H9 (cell line): ENCODE measurements at regions not wholly inside any gene's neighbourhood (a gene's known extent, or its start where the extent isn't known, plus 50 kb on each side); places are given as distances from the start of the nearest gene placed in this dataset.

Experiments
- DNase-seq: peaks from one replicate; pipeline ENCODE4 v3.0.0-alpha.2; 2017
- H2AFZ ChIP-seq: one replicate; pipeline ENCODE4 v1.6.1; 2013; ENCODE audit warnings: mild to moderate bottlenecking, low read length, control low read depth, moderate library complexity
- H2AK5ac ChIP-seq: 2 replicates; pipeline ENCODE4 v1.6.1; 2013; ENCODE audit warnings: low read length, control low read depth, mixed read lengths; ENCODE audit not compliant: insufficient read length
- H2BK120ac ChIP-seq: one replicate; pipeline ENCODE4 v1.6.1; 2013; ENCODE audit warnings: low read depth, mild to moderate bottlenecking, low read length, control low read depth, inconsistent platforms; ENCODE audit not compliant: poor library complexity, severe bottlenecking
- H2BK12ac ChIP-seq: 2 replicates; pipeline ENCODE4 v1.6.1; 2013; ENCODE audit warnings: low read length, control low read depth, mixed read lengths, low read depth; ENCODE audit not compliant: insufficient read length
- H2BK15ac ChIP-seq: 2 replicates; pipeline ENCODE4 v1.6.1; 2013; ENCODE audit warnings: low read depth, low read length, control low read depth
- H2BK20ac ChIP-seq: one replicate; pipeline ENCODE4 v1.6.1; 2013; ENCODE audit warnings: low read depth, mild to moderate bottlenecking, low read length, control low read depth, inconsistent platforms; ENCODE audit not compliant: poor library complexity, severe bottlenecking
- H2BK5ac ChIP-seq: 2 replicates; pipeline ENCODE4 v1.6.1; 2013; ENCODE audit warnings: low read length, control low read depth, mixed read lengths; ENCODE audit not compliant: insufficient read length
- H3K14ac ChIP-seq: 2 replicates; pipeline ENCODE4 v1.6.1; 2013; ENCODE audit warnings: low read length, control low read depth; ENCODE audit not compliant: insufficient read depth
- H3K18ac ChIP-seq: 2 replicates; pipeline ENCODE4 v1.6.1; 2013; ENCODE audit warnings: low read depth, mild to moderate bottlenecking, mixed read lengths, low read length, control low read depth; ENCODE audit not compliant: insufficient read length
- H3K23ac ChIP-seq: 2 replicates; pipeline ENCODE4 v1.6.1; 2013; ENCODE audit warnings: low read length, control low read depth, mixed read lengths, low read depth; ENCODE audit not compliant: insufficient read length
- H3K23me2 ChIP-seq: 2 replicates; pipeline ENCODE4 v1.6.1; 2013; ENCODE audit warnings: low read depth, mild to moderate bottlenecking, mixed read lengths, low read length, control low read depth; ENCODE audit not compliant: insufficient read length, poor library complexity, severe bottlenecking
- H3K27ac ChIP-seq: 2 replicates; pipeline ENCODE4 v1.5.1; 2013; ENCODE audit warnings: low read length, control low read depth, mixed read lengths, low read depth; ENCODE audit not compliant: insufficient read length
- H3K27me3 ChIP-seq: 2 replicates; pipeline ENCODE4 v1.6.1; 2013; ENCODE audit warnings: low read length, control low read depth, inconsistent platforms; ENCODE audit not compliant: insufficient read depth
- H3K4ac ChIP-seq: 2 replicates; pipeline ENCODE4 v1.6.1; 2013; ENCODE audit warnings: low read depth, mild to moderate bottlenecking, control low read depth, inconsistent platforms, low read length, moderate library complexity
- H3K4me1 ChIP-seq: 2 replicates; pipeline ENCODE4 v1.6.1; 2013; ENCODE audit warnings: low read length, control low read depth, inconsistent platforms; ENCODE audit not compliant: insufficient read depth
- H3K4me2 ChIP-seq: 2 replicates; pipeline ENCODE4 v1.6.1; 2013; ENCODE audit warnings: low read length, control low read depth, mixed read lengths; ENCODE audit not compliant: insufficient read length, insufficient read depth
- H3K56ac ChIP-seq: 2 replicates; pipeline ENCODE4 v1.6.1; 2013; ENCODE audit warnings: low read depth, mild to moderate bottlenecking, mixed read lengths, low read length, control low read depth; ENCODE audit not compliant: insufficient read length
- H3K79me1 ChIP-seq: 2 replicates; pipeline ENCODE4 v1.6.1; 2013; ENCODE audit warnings: low read depth, mild to moderate bottlenecking, moderate library complexity, low read length, control low read depth, inconsistent platforms; ENCODE audit not compliant: insufficient read depth, poor library complexity, severe bottlenecking
- H3K79me2 ChIP-seq: 2 replicates; pipeline ENCODE4 v1.6.1; 2013; ENCODE audit warnings: low read length, control low read depth, inconsistent platforms; ENCODE audit not compliant: insufficient read depth
- H3K9ac ChIP-seq: 2 replicates; pipeline ENCODE4 v1.6.1; 2013; ENCODE audit warnings: low read length, control low read depth, mixed read lengths; ENCODE audit not compliant: insufficient read length; ENCODE audit errors: extremely low read depth
- H3K9me3 ChIP-seq: one replicate; pipeline ENCODE4 v1.6.1; 2013; ENCODE audit warnings: low read depth, low read length, inconsistent platforms; ENCODE audit not compliant: control insufficient read depth
- H3T11ph ChIP-seq: one replicate; pipeline ENCODE4 v1.6.1; 2013; ENCODE audit warnings: mild to moderate bottlenecking, low read length, control low read depth, inconsistent platforms
- H4K20me1 ChIP-seq: one replicate; pipeline ENCODE4 v1.6.1; 2013; ENCODE audit not compliant: control insufficient read depth, insufficient read length, insufficient read depth
- H4K5ac ChIP-seq: 2 replicates; pipeline ENCODE4 v1.6.1; 2013; ENCODE audit warnings: low read depth, mild to moderate bottlenecking, mixed read lengths, low read length, control low read depth; ENCODE audit not compliant: insufficient read length
- H4K8ac ChIP-seq: replicated peaks from 2 replicates; pipeline ENCODE4 v1.6.1; 2013; ENCODE audit warnings: low read length, control low read depth, mixed read lengths, low read depth; ENCODE audit not compliant: insufficient read length
- H4K91ac ChIP-seq: 2 replicates; pipeline ENCODE4 v1.6.1; 2013; ENCODE audit warnings: low read depth, mild to moderate bottlenecking, moderate library complexity, mixed read lengths, low read length, control low read depth; ENCODE audit not compliant: insufficient read length
- H3K27ac Mint-ChIP-seq, 3 experiments: 2 replicates in 2 of 3; 3 replicates in 1 of 3; pipeline ENCODE4 v1.8.0; 2020 to 2021; ENCODE audit warnings: mixed read lengths in 3 of 3, mild to moderate bottlenecking in 1 of 3, moderate library complexity in 1 of 3
- H3K27me3 Mint-ChIP-seq: 2 replicates; pipeline ENCODE4 v1.8.0; 2021; ENCODE audit warnings: low read depth, mild to moderate bottlenecking, moderate library complexity, mixed read lengths
- H3K36me3 Mint-ChIP-seq, 3 experiments: 2 replicates in 2 of 3; 3 replicates in 1 of 3; pipeline ENCODE4 v1.8.0; 2020 to 2021; ENCODE audit warnings: low read depth in 3 of 3, mixed read lengths in 3 of 3; ENCODE audit not compliant: insufficient read depth in 1 of 3
- H3K4me1 Mint-ChIP-seq, 2 experiments: 2 replicates each; pipeline ENCODE4 v1.8.0; 2020; ENCODE audit warnings: mixed read lengths in 2 of 2
- H3K4me3 Mint-ChIP-seq, 2 experiments: 2 replicates in 1 of 2; 3 replicates in 1 of 2; pipeline ENCODE4 v1.8.0; 2020 to 2021; ENCODE audit warnings: mild to moderate bottlenecking in 2 of 2, mixed read lengths in 2 of 2, moderate library complexity in 1 of 2
- H3K9me3 Mint-ChIP-seq, 2 experiments: 2 replicates in 1 of 2; 3 replicates in 1 of 2; pipeline ENCODE4 v1.8.0; 2020; ENCODE audit warnings: mild to moderate bottlenecking in 2 of 2, mixed read lengths in 2 of 2, moderate library complexity in 1 of 2
- WGBS: extraction: QIAGEN DNeasy Blood & Tissue Kit; methylation state at CpG from one replicate; pipeline ENCODE4 v1.1.7; 2013; ENCODE audit warnings: missing lambda C conversion rate, low lambda C conversion rate, mixed read lengths; ENCODE audit not compliant: insufficient read length; ENCODE audit errors: extremely low coverage; 5-methylcytosine and 5-hydroxymethylcytosine counted together
- TF ChIP-seq, protein P1 (sequence below): fragments of 200-600 bp; sonication (generic); conservative IDR thresholded peaks from 3 replicates; pipeline ENCODE4 v1.8.0; 2021; ENCODE audit warnings: antibody characterized with exemption, mild to moderate bottlenecking

GRCh38 chr7:12757443-12757842, 70.0 kb downstream of the ARL4A start:
- no peaks in the 10 kb centered on the region for H3K79me2 ChIP-seq
- no peak overlapping the region for H3T11ph ChIP-seq
- no peak overlapping the region for H4K8ac ChIP-seq
- H2BK5ac ChIP-seq = no peak overlapping the region
- H3K23me2 ChIP-seq = no peaks in the 10 kb centered on the region
- no peaks in the 10 kb centered on the region for H3K4me1 ChIP-seq
- no peak overlapping the region for H3K27ac ChIP-seq
- no peak overlapping the region for H2AFZ ChIP-seq
- no peak for DNase-seq
- H3K9me3 ChIP-seq = no peaks in the 10 kb centered on the region
- H3K9me3 Mint-ChIP-seq = peaks cover 15 to 16% of the 10 kb centered on the region in 2 experiments
- H3K4me3 Mint-ChIP-seq = no peak overlapping the region
- H3K18ac ChIP-seq = no peak overlapping the region
- no peaks in the 10 kb centered on the region for H4K20me1 ChIP-seq
- H3K14ac ChIP-seq = no peak overlapping the region
- no peak overlapping the region for H2BK20ac ChIP-seq
- peaks cover 13 to 28% (median 20%) of the 10 kb centered on the region in 3 experiments for H3K36me3 Mint-ChIP-seq
- H3K27ac Mint-ChIP-seq = no peak overlapping the region
- H2BK15ac ChIP-seq = no peak overlapping the region
- no peak overlapping the region for H4K91ac ChIP-seq
- peaks cover 7 to 14% of the 10 kb centered on the region in 2 experiments; a peak in 3 of 4 replicates for H3K4me1 Mint-ChIP-seq
- no peak overlapping the region for H3K56ac ChIP-seq
- no peak overlapping the region for H2BK12ac ChIP-seq
- no peak overlapping the region for H3K4ac ChIP-seq
- WGBS = no CpG with 5 or more reads among the region's 3 CpGs
- no peak overlapping the region for H4K5ac ChIP-seq
- TF ChIP-seq, protein P1, sequence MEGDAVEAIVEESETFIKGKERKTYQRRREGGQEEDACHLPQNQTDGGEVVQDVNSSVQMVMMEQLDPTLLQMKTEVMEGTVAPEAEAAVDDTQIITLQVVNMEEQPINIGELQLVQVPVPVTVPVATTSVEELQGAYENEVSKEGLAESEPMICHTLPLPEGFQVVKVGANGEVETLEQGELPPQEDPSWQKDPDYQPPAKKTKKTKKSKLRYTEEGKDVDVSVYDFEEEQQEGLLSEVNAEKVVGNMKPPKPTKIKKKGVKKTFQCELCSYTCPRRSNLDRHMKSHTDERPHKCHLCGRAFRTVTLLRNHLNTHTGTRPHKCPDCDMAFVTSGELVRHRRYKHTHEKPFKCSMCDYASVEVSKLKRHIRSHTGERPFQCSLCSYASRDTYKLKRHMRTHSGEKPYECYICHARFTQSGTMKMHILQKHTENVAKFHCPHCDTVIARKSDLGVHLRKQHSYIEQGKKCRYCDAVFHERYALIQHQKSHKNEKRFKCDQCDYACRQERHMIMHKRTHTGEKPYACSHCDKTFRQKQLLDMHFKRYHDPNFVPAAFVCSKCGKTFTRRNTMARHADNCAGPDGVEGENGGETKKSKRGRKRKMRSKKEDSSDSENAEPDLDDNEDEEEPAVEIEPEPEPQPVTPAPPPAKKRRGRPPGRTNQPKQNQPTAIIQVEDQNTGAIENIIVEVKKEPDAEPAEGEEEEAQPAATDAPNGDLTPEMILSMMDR = no peak
- H2BK120ac ChIP-seq = no peak overlapping the region
- H3K79me1 ChIP-seq = no peaks in the 10 kb centered on the region
- no peak overlapping the region for H3K4me2 ChIP-seq
- H3K23ac ChIP-seq = no peak overlapping the region
- H3K9ac ChIP-seq = no peak overlapping the region
- H3K27me3 Mint-ChIP-seq = no peaks in the 10 kb centered on the region; the same call in 1 of the 2 replicates
- no peak overlapping the region for H2AK5ac ChIP-seq
- no peaks in the 10 kb centered on the region for H3K27me3 ChIP-seq
